ENCODE measurements at regions not wholly inside any gene's neighbourhood (a gene's known extent, or its start where the extent isn't known, plus 50 kb on each side); places are given as distances from the start of the nearest gene placed in this dataset.

DNA sequence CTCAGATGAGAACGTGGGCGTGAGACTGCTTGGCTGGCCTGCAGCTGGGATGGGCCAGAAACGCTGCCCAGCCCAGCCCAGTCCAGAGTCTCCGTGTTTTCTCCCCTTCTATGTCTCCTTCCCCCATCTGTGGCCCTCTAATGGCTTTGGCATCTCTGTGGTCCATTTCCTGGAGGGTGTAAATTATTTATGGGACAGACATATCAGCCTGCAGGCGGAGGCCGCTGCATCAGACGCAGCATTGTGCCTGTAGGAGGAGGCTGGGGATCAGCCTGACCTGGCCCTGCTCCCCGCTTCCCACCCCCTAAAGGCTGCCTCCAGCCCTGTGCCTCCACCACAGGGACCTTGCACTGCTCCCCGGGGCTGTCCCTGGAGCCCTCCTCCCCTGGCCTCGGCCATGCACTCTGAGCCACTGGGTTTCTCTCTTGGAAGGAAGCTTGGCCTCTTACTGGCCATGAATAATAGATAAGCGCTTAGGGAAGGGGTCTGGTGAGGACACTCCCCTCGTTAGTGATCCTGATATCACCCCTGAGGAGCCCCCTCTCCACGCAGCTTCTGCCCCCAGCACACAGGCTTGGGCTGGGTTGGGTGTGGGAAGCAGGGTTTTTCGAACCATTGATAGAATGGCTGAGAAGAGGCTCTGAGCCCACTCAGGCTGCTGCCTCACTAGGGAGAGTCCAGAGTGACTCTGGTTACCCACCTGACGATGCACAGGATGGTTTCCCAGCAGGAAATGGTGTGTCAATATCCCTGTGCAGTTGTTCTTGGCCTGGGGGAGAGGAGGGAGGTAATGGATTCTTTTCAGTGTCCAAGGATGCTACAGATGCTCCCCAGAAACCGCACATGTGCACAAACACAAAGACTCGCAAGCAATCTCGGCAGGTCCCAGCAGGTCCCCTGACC, 185.5 kb downstream of the MYCN start:
- TF ChIP-seq POLR2A (IDR thresholded peaks at IDR 0.05): no peak
- TF ChIP-seq, protein P1, sequence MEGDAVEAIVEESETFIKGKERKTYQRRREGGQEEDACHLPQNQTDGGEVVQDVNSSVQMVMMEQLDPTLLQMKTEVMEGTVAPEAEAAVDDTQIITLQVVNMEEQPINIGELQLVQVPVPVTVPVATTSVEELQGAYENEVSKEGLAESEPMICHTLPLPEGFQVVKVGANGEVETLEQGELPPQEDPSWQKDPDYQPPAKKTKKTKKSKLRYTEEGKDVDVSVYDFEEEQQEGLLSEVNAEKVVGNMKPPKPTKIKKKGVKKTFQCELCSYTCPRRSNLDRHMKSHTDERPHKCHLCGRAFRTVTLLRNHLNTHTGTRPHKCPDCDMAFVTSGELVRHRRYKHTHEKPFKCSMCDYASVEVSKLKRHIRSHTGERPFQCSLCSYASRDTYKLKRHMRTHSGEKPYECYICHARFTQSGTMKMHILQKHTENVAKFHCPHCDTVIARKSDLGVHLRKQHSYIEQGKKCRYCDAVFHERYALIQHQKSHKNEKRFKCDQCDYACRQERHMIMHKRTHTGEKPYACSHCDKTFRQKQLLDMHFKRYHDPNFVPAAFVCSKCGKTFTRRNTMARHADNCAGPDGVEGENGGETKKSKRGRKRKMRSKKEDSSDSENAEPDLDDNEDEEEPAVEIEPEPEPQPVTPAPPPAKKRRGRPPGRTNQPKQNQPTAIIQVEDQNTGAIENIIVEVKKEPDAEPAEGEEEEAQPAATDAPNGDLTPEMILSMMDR (IDR thresholded peaks at IDR 0.05): no peak

Data from thyroid gland (tissue), 4 donors.